Activated CD8-positive, alpha-beta memory T cell treated with anti-CD3 and anti-CD28 coated beads for 36 hours (primary cell): ENCODE measurements at regions not wholly inside any gene's neighbourhood (a gene's known extent, or its start where the extent isn't known, plus 50 kb on each side); places are given as distances from the start of the nearest gene placed in this dataset.
"Not testable (repeated sequence)": the region's sequence is repeated elsewhere in the genome, so short reads cannot be mapped to it uniquely, and the experiment has no call there.

Experiments used
- CTCF ChIA-PET: fragments of 350-600 bp; sonication (Branson Sonifier 250); formaldehyde crosslinking; loops from one replicate; lab custom pipeline; 2021; ENCODE audit warnings: antibody characterized with exemption; lab: Charles Lee
- POLR2A ChIA-PET: fragments of 350-600 bp; sonication (Branson Sonifier 250); formaldehyde crosslinking; loops from one replicate; lab custom pipeline; 2021; ENCODE audit warnings: antibody characterized with exemption; lab: Charles Lee

DNA sequence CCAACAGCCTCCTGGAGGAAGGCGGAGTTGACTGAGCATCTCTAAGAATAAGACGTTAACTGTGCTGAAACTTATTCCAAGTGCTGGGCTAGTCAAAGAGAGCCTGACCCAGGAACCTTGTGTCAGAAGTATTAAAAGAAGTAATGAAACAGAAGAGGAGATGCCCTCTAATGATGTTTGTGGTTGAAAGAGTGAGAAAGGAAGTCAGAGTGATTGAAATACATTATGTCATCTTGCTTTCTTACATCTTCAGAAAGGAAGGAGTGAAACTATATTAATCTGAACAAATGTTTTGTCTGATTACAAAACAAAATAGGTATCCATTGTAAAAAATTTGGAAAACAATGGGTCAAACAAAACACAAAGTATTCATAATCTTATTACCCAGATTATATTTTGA is 460.7 kb downstream of the NTRK2 start:
- ChIA-PET POLR2A (no interaction called here), CTCF (no interaction called here)

- ChIA-PET CTCF (no interaction called here), POLR2A (no interaction called here)
Observed at GRCh38 chr9:85129514-85129913, 460.0 kb downstream of the NTRK2 start.

- ChIA-PET POLR2A (no interaction called here), CTCF (no interaction called here)
Observed at GRCh38 chr9:85118990-85119755, 449.6 kb downstream of the NTRK2 start.

DNA sequence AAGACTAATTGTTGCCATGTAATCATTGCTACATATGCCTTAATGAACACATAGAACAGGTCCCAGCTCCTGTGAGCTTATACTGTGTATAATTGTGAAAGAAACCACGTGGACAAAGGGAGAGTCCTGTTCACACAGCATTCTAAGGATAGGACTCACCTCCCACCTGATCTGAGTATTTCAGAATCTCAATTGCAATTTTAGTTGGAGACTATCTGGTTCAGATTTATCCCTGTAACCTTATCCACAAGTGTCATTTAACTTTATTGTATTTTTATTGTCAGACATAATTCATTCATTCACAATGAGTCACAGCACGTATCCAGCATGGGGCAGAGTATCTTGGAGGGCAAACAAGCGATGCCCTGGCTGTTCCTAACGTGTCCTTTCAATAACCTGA is 448.3 kb downstream of the NTRK2 start:
- POLR2A ChIA-PET: no interaction called here
- CTCF ChIA-PET: no interaction called here

GRCh38 chr9:85115473-85115872 is 445.9 kb downstream of the NTRK2 start:
- ChIA-PET CTCF (no interaction called here), POLR2A (no interaction called here)

DNA sequence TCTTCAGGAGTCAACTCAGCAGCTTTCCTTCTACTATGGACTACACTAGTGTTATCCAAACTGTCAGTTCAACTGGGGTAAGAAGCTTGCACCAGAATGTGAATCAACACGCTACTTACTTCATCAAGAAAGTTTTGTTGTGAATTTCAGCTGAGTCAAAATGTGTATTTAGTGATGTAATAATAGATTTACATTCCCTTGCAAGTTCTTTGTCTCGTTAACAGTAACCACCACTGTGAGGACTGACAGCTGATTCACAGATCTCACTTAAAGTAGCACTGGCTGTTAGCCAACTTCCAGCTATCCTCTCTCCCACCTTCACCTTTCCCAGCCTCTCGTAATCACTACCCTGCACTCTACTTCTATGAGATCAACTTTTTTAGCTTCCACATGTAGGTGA is 445.3 kb downstream of the NTRK2 start:
- CTCF ChIA-PET: no interaction called here
- POLR2A ChIA-PET: no interaction called here

DNA sequence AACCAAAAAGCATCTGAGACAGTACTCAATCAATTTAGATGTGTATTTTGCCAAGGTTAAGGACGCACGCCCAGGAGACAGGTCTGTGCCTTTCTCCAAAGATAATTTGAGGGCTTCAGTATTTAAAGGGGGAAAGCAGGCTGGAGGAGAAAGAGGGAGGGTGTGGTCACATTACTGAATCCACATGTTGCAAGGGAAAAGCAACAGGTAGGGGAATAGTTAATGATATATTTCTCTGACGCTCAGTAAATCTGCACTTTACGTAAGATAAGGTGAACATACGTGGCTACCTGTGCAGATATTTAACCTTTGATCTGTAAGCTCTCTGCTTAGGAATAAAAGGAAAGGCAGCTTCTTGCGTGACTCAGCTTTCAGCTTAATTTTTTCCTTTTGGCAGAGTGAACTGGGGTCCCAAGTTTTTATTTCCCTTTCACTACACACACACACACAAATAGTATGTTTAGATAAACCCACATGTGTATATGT is 443.4 kb downstream of the NTRK2 start:
- CTCF ChIA-PET: no interaction called here
- POLR2A ChIA-PET: no interaction called here

GRCh38 chr9:85112391-85112790 is 442.9 kb downstream of the NTRK2 start:
- POLR2A ChIA-PET: no interaction called here
- CTCF ChIA-PET: no interaction called here

DNA sequence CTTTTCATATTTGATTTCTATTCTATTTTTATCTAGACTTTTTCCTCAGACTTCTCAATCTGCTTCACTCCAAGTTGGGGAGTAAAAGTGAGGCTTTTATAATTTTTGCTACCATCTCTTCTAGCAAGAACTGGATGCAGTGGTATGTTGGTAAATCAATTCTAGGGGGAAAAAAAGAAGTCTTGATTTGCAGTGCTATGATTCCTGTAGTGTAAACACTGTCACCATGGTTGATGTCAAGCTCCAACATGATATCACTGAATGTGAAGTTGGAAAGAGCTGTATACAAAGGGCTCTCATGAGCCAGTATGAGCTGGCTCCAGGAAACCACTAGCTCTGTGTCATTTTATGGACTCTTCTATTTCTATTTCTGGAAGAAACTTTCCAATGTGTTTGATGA is 439.2 kb downstream of the NTRK2 start:
- CTCF ChIA-PET: no interaction called here
- POLR2A ChIA-PET: no interaction called here

- POLR2A ChIA-PET: no interaction called here
- CTCF ChIA-PET: no interaction called here
Observed at GRCh38 chr9:85108229-85108628, 438.7 kb downstream of the NTRK2 start.

DNA sequence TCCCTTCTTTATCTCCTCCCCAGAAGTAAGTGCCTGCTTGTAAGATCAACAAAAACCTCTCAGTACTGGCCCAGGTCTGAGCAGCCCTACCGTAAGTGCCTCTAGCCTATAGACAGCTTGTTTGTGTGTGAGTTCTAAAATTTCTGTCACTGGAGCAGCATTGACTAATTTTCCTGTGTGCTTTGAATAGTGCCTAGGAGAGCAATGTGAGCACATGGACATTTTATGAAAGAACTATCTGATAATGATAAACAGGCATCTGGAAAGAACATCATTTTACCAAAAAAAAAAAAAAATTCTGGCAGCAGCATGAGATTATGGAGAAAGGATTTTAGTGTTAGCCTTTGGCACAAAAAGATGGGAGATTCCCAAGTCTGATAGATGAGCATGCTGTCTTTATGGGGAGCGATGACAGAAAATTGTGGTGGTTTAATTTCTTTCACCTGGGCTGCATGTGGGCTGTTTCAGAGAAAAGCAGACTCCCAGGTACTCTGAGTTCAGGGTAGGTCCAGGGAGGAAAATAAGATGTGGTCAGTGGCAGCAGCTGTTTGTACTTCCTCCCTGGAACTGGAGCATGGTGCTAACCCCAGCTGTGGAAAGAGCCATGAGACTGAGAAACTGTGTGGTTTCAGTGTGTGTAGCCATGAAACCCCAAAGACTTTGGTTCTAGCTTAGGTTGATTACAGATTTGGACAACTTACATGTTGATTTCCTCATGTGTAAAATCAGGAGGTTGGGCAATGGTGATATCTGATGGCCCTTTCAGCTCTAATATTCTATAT is 419.9 kb downstream of the NTRK2 start:
- CTCF ChIA-PET: no interaction called here
- POLR2A ChIA-PET: no interaction called here

DNA sequence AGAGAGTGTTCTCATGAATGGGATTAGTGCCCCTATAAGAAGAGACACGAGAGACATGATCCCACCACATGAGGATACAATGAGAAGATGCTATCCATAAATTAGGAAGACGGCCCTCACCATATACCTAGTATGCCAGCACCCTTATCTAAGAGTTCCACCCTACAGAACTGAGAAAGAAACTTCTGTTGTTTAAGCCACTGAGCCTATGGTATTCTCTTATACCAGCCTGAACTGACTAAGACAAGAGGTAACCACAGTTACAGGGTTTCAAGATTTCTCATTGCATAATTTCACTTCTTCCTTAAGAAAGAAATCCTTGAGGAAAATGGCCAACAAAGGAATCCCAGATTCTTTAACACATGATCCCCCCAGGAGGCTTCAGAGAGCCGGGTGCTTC is 412.4 kb downstream of the NTRK2 start:
- CTCF ChIA-PET: no interaction called here
- POLR2A ChIA-PET: no interaction called here

DNA sequence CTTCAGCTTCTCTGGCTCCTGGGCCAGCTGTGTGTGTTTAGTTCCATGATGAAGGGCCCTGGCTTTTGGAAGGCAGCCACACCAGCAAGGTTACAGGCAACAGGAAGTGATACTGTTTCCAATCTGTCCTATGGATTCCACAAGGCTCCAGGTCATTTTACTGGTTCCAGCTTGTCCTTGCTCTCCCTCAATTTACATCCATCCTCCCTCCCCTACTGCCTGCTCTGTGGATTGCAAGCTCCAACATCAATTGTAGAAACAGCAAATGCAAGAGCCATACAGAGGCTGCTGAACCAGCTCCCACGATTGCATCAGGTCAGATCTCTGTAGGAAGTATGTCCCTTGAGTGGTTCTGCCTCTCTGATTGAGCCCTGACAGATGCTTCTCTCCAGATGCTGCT is 409.8 kb downstream of the NTRK2 start:
- ChIA-PET CTCF (no interaction called here), POLR2A (no interaction called here)

DNA sequence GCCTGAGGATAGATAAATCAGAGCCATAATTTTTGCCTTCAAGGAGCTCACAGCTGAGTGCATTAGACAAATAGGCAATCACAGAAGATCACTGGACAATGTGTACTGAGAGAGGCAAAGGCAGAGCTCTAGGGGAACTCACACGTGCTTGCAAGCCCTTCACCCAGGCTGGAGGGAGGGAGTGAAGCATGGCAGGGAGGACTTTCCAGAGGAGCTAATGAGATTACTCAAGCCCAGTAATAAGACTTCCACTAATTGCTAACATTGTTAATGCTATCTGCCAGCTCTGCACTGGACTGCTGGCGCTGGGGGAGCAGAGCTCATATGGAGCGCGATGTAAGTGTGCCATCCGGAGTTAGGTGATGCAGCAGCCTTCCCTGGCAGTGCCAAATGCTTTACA is 408.4 kb downstream of the NTRK2 start:
- ChIA-PET CTCF (no interaction called here), POLR2A (no interaction called here)

DNA sequence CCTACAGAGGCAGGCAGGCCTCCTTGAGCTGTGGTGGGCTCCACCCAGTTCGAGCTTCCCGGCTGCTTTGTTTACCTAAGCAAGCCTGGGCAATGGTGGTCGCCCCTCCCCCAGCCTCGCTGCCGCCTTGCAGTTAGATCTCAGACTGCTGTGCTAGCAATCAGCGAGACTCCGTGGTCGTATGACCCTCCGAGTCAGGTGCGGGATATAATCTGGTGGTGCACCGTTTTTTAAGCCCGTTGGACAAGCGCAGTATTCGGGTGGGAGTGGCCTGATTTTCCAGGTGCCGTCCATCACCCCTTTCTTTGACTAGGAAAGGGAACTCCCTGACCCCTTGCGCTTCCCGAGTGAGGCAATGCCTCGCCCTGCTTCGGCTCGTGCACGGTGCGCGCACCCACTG is 407.6 kb downstream of the NTRK2 start:
- POLR2A ChIA-PET, CTCF ChIA-PET: not testable (repeated sequence)
